WI38 (cell line): ENCODE measurements at regions not wholly inside any gene's neighbourhood (a gene's known extent, or its start where the extent isn't known, plus 50 kb on each side); places are given as distances from the start of the nearest gene placed in this dataset.

Experiments
- H3K4me3 ChIP-seq: 2 replicates; pipeline ENCODE4 v1.5.1; 2011; ENCODE audit warnings: low read depth, mild to moderate bottlenecking, control low read depth, low read length
- CTCF ChIP-seq: IDR thresholded peaks from 2 replicates; pipeline ENCODE4 v1.5.1; 2012; ENCODE audit warnings: low read depth, mild to moderate bottlenecking, control low read depth, low read length

- TF ChIP-seq CTCF, result no peak
- H3K4me3 ChIP-seq, result no peak overlapping the region
These were observed 244.7 kb downstream of the C12orf75 start for GRCh38 chr12:105575235-105575634.

- TF ChIP-seq CTCF, result no peak
- no peak overlapping the region for H3K4me3 ChIP-seq
These were observed 245.8 kb downstream of the C12orf75 start for GRCh38 chr12:105576261-105576660.

GRCh38 chr12:105580821-105581352 lies 250.4 kb downstream of the C12orf75 start:
- TF ChIP-seq CTCF, result no peak
- no peak overlapping the region for H3K4me3 ChIP-seq

GRCh38 chr12:105581420-105581819 lies 250.9 kb downstream of the C12orf75 start:
- no peak for TF ChIP-seq CTCF

GRCh38 chr12:105585107-105585506 lies 254.6 kb downstream of the C12orf75 start:
- no peak overlapping the region for H3K4me3 ChIP-seq
- no peak for TF ChIP-seq CTCF

More at GRCh38 chr12:105581420-105581819, 250.9 kb downstream of the C12orf75 start:
- no peak overlapping the region for H3K4me3 ChIP-seq

GRCh38 chr12:105587237-105587636 lies 256.7 kb downstream of the C12orf75 start:
- TF ChIP-seq CTCF, result no peak
- H3K4me3 ChIP-seq, result no peak overlapping the region

GRCh38 chr12:105588106-105588505 lies 257.6 kb downstream of the C12orf75 start:
- H3K4me3 ChIP-seq, result no peak overlapping the region
- TF ChIP-seq CTCF, result no peak
